HS-27A (cell line): ENCODE measurements at regions not wholly inside any gene's neighbourhood (a gene's known extent, or its start where the extent isn't known, plus 50 kb on each side); places are given as distances from the start of the nearest gene placed in this dataset.
"Not testable (repeated sequence)": the region's sequence is repeated elsewhere in the genome, so short reads cannot be mapped to it uniquely, and the experiment has no call there.

ENCODE experiments used
- DNase-seq: peaks from one replicate; pipeline ENCODE4 v3.0.0-alpha.2; 2012; ENCODE audit warnings: low read depth, missing footprints

DNA sequence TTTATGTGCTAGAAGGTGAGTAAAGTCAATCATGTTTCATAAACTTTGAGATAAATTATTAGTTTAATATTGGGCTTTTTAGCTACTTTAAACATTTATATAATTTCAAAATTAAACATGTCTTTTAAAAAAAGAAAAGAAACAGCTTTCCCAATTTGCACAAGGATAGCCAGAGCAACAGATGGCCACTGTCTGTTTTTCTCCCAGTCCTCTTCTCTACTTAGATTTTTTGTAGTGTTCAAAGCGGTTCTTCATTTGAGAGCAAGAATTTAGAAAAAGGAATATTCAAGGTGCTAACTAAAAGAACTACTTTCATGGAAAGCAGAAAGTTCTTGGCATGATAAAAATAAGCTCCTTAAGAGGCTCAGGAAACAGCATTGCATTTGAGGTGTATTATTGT is 128.3 kb upstream of the MIR17HG start:
- no peak for DNase-seq

DNA sequence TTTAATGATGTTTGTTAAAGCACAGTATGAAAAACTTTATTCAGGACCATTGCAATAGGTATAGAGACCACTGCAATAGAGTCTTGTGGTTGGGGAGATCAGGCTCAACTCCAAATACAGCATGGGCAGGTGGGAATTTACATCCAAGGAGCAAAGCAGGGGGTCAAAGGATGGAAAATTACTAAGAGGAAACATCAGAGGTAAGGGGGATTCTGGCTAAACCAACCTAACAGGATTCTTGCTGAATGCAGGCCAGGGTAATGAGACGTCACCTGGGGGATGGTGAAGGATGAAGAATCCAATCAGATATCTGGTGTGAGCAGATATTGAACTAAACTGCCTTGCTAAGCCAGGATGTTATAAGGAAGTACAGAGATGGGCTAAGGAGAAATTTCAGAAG is 126.6 kb upstream of the MIR17HG start:
- no peak for DNase-seq

DNA sequence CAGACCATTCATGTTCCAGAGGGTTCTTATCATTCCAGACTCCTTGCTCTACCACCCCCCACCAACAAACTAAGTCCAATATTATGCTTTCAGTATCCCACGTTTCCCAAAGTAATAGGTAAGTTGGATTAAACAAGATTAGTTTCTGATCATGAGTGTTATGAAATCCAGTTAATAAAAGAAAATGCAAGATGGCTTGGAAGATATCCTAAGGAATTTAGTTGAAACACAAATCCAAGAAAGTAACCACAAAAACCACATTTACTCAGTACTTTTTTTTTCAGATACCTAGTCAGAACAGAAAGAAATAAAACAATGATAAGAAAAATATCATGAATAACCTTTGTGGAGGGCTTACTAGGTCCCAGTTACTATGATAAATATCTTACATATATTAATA is 119.4 kb upstream of the MIR17HG start:
- DNase-seq = no peak

DNA sequence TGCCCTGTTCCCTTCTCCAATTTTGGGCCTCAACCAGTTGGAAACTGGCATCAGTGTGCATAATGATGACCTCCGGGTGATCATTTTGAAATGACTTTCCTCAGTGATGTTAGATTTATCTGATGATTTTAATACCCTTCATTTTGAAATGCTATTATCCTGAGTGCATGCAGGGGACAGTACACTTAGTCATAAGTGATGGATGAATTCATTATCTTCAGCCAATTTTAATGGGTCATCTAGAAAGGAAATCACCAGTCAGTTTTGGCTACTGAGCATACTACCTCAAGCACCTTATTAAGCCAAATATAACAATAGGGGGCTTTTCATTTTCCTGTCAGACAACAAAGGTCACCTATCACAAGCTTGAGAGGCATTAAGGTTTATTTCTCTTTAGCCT is 118.5 kb upstream of the MIR17HG start:
- DNase-seq = no peak

DNA sequence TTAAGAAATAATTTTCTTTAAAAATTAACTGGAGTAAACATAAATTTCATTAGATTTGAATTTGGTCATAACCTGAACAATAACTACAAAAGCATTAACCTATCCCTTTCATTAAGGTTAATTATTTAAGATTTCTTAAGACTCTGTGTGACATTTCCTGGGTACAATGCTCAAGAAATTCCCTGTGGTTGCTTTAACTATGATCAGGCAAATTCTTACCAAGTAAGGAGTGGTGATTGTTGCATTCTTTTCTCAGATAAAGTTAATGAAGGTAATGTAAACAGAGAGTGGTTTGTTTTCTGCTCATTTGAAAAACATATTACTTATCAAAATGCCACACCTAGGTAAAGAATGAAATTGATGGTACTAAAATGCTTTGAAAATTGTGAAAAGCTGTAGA is 114.8 kb upstream of the MIR17HG start:
- DNase-seq = no peak

DNA sequence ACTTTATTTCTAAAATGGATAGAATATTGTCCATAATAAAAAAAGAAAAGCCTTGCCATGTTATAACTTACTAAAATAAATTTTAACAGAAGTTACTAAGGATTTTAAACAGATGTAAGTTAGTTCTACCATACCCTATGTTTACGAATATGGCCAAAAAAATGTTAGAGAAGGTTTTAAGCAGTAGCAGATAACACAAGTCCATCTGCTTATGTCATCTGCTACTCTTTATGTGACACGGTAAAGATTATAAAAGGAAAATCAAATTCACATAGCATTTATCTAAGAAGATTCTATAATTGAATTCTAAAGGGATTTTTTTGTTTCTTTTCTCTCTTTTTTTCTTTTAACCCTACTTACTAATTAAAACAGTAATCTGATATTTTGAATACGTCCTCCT is 114.2 kb upstream of the MIR17HG start:
- DNase-seq = no peak

DNA sequence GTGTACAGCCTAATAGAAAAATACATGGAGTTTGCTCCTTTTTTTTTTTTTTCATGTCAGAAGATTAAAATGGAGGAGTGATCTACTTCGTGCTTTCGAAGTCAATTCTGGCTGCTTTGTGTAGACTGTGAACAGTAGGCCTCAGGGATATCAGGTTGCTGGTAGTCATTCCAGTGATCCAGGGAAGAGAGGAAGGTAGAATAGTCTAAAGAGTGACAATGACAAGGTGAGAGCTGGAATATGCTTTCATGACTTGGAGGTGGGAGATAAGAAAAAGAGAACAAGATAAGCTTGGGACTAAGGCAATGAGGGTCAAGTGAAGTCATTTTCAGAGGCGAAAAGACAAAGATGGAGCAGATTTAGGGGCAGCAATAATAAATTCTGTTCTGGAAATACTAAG is 111.3 kb upstream of the MIR17HG start:
- no peak for DNase-seq

DNA sequence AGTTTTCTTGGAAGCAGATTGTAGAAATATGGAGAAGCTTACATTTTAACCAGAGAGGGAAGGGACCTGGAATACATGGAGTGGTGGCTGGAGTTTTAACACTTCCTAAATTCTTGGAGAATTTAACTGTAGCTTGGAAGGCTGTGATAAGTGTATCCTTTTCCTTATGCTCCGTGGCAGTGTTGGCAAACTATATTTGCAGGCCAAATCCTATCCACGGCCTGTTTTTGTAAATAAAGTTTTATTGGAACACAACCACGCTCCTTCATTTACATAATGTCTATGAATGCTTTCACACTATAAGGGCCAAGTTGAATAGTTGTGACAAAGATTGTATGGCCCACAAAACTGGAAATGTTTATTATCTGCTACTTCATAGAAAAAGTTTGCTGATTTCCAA is 110.6 kb upstream of the MIR17HG start:
- DNase-seq = no peak

DNA sequence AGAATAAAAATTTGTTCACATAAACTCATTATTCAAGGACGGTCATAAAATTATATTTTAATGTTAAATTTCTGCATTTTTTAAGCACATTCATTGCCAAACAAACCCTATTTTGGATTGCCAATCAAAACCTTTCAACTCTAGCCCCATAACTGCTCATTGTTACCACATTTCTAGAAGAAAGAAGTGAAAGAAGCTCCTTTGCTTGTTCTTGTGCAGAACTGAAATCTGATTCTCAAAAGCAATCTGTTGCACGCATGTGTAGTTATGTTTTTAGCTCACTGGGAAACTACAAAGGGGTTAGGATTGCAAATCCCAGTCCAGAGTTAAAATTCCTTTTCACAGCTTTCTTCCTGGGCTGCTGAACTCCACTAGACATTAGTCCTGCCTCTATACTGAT is 109.5 kb upstream of the MIR17HG start:
- DNase-seq = no peak

DNA sequence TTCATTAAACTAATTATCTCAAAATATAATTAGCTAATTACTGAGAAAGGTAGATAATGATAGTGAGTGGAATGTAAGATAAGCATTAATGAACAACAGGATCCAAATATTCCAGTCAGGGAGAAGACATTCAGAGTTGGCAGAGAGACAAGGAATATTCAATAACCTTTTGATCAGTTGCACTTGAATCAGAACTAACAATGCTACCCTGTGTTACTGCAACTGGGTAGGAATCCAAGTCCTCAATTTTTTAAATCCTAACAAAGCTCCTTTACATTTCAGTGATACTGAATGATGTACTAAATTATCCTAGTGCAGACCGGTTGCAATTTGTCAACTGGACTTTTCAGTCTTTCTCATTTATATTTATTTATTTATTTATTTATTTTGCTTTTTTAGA is 107.1 kb upstream of the MIR17HG start:
- DNase-seq = no peak

DNA sequence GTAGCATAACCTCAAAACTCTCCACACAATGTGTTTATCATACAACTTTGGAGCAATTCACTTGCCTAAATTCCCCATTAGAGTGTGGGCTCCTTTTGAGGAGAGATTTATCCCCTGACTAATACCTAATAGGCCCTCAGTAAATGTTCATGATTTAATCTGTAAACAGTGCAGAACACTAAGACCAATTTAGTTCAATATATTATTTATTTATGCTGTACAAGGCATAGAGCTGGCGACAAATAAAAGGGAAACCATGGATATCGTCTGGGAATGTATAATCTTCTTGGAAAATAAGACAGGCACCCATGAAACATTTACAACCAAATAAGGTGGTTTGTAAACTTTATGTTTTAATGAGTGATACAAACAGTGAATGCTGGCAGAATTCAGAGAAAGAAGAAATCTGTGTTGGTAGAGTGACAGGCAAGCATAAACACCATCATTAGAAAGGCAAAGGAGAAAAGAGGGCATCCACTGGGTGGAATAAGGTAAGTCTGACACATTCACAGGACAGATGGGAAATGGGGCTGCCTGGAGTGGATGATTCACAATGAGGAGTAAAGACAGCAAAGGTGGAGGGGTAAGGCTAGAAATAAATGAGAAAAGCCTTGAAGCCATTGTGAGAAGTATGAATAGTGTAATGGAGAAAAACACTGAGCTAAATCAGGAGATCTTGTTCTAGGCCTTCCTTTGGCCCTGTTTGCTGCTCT is 106.1 kb upstream of the MIR17HG start:
- DNase-seq = no peak

DNA sequence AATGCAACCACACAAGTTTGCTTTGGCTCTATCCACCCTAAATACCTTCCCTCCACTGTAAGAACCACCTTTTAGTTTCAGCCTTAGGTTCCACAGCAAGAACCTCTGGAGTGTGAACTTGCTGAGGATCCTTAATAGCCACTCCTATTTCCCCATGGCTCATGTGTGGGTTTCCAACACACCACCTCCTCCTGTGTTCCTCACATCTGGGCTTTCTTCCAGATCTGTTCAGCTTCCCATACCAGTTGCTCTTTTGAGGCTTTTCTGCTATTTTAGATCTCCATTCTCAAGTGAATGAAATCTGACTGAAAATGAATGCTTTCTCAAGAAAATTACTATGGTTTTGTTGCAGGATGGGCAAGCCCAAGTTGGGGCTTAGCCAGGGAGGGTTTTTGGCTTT is 104.8 kb upstream of the MIR17HG start:
- no peak for DNase-seq

DNA sequence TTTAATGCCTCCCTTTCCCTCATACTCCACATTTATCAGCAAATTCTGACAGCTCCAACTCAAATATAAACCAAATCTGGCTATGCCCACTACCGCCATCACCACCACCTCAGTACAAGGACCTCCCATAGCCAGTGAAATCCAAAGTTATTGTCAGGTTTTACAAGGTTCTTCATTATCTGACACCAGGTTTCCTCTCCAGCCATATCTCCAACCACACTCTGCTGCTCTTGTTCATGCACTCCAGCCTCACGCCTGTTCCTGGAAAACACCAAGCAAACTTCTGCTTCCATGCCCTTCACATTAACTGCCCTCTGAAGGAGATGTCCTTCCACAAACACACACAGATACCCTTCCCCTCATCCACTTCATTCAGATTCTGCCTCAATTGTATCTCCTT is 102.2 kb upstream of the MIR17HG start:
- no peak for DNase-seq

DNA sequence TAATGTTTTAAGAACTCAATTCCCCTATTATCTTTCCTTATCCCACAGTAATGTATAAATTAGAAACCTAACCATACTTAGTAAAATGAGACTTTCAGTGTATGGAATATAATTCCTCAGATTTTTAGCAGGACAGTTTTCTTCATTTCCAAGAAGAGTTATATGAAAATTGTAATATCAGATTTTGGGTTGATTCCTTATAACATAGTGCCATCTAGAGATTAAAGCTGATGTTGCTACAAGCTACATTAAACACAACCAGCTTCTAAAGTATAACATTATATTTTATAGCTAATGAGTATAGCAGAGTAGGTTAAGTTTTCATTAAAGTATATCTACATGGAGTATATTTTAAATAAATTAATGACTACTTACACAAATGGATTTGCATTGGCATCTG is 99.7 kb upstream of the MIR17HG start:
- DNase-seq = no peak

DNA sequence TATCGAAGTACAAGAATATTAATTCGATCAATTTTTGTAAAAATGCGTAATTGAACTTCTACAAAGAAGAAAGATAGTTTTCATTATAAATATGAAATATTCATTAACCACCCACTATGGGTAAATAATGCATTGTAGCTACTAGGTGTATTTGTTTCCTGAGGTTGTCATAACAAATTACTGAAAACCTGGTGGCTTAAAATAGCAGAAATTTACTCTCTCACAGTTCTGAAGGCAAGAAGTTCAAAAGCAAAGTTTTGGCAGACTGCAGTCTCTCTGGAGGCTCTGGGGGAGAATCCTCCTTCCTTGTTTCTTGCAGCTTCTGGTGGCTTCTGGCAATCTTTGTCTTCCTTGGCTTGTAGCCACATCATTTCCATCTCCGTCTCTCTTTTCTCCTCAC is 99.2 kb upstream of the MIR17HG start:
- DNase-seq = no peak

DNA sequence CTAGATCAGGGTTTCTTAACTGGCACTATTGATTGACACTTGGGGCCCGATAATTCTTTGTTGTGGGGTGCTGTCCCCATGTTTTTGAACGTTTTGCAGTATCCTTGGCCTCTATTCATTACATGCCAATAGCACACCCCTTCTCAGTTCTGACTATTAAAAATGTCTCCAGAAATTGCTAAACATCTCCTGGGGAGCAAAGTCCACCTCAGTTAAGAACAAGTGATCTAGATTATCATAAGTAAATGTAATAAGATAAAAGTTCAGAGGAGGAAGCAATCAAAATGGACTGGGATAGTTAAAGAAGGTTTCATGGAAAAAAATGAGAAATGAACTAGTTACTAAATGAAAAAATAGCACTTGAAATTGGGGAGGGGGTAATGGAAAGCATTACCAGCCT is 98.1 kb upstream of the MIR17HG start:
- DNase-seq = no peak

DNA sequence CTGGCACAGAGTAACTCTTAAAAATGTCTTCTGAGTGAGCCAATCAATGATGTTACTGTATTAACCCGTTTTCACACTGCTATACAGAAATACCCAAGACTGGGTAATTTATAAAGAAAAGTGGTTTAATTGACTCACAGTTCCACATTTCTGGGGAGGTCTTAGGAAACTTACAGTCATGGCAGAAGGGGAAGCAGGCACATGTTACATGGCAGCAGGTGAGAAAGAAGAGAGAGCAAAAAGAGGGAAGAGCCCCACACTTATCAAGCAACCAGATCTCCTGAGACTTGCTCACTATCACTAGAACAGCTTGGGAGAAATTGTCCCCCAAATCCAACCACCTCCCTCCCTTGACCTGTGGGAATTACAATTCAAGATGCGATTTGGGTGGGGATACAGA is 97.6 kb upstream of the MIR17HG start:
- DNase-seq = no peak

DNA sequence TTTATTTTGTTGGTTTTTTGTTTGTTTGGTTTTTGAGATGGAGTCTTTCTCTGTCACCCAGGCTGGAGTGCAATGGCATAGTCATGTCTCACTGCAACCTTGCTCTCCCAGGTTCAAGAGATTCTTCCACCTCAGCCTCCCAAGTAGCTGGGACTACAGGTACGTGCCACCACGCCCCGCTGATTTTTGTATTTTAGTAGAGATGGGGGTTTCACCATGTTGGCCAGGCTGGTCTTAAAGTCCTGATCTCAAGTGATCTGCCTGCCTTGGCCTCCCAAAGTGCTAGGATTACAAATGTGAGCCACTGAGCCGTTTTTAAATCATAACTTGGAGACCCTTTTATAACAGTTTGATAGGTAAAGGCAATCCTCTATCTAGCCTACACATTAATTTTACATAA is 95.9 kb upstream of the MIR17HG start:
- not testable (repeated sequence) for DNase-seq

DNA sequence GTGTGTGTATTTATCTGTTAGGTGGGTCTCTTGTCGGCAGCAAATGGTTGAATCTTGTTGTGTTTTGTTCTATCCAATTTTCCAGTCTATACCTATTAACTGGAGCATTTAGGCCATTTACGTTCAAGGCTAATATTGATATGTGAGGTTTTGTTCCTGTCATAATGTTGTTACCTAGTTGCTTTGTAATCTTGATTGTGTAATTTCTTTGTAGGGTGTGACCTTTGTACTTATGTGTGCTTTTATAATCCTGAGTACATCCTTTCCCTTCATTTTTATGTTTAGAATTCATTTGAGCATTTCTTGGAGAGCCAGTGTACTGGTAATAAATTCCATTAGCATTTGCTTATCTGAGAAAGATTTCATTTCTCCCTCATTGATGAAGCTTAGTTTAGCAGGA is 83.0 kb upstream of the MIR17HG start:
- DNase-seq = no peak

DNA sequence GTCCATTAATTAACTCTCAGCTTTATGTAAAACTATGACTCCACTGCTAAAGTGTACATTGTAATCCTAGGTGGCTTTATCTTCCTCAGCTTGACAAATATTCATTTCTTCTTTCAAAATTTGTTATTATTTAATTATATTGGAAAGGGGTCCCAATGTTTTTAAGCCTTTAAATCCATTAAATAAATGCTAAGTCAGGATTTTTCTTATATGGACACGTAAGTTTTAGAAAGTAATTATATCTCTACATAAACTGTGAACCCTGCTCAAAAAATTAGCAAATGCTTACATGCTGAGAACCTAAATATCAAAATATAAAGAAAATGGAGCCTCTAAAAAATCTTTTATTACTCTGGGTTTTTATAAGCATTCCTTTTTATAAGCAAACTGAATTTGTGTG is 78.2 kb upstream of the MIR17HG start:
- no peak for DNase-seq

DNA sequence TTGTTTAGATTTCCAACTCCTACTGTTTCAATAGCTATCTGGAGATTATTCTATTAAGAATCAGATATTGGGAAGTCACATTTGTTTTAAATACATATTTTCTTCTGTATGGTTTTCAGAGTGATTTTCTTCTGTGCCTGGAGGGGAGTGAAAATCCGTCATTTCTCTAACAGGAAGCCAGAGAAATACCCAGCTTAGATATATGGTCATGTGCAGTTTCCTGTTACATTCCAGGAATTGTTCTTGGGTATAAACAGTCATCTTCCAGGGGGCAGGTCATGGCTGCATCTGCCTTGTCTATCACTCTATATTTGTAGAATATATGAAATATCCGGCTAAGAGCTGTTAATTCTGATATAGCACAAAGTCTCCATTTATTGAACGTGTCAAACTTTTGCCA is 77.5 kb upstream of the MIR17HG start:
- no peak for DNase-seq

DNA sequence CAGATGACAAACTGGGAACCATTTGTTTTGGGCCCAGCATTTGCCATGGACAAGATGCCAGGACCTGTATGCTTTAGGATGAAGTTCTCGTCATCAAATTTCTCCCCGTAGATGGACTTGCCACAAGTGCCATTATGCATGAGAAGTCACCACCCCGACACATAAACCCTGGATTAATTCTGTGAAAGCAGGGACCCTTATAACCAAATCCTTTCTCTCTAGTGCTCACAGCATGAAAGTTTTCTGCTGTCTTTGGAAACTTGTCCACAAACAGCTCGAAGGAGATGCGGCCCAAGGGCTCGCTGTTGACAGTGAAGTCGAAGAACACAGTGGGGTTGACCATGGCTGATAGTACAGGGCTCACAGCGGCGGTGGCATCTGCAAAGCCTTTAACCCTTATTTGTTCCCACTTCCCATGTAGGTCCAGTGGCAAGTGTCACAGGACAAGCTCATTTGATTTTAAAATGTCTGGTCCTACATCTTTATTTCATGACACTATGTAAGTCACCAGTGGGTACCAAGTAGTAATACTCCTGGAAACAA is 75.2 kb upstream of the MIR17HG start:
- DNase-seq = no peak

DNA sequence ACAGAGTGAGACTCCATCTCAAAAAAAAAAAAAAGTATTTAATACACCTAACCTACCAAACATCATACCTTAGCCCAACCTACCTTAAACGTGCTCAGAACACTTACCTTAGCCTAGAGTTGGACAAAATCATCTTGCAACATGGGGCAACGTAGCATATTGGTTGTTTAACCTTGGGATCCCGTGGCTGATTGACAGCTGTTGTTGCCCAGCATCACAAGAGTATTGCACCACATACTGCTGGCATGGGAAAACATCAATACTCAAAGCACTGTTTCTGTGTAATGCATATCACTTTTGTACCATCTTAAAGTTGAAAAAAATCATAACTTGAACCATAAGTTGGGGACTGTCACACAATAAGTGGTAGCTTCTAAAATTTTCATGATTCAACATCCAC is 73.8 kb upstream of the MIR17HG start:
- DNase-seq = no peak

DNA sequence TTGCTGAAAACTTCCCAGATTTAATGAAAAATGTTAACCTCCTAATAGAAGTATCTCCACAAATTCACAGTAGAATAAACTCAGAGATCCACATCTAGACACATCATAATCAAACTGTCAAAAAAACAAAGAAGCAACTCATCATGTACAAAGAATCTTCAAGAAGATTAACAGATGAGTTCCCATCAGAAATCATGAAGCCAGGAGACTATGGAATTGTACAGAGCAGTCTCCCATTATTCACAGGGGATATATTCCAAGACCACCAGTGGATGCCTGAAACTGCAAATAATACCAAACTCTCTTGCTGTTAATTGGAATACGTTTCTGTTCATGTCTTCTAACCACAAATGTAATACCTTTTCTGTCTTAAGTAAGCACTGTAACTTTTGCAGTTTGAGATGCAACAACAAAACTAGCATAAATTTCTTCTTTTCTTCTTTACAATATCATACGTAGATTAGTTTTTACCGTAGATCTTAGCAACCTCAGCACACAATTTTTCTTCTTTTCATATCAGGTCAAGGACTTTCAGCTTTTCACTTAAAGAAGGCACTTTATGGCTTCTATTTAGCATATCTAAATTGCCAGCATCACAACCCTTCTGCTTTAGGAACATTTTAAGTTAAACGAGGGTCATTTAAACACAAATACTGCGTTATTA is 70.3 kb upstream of the MIR17HG start:
- DNase-seq = no peak
